ENCODE measurements at regions not wholly inside any gene's neighbourhood (a gene's known extent, or its start where the extent isn't known, plus 50 kb on each side); places are given as distances from the start of the nearest gene placed in this dataset.

GRCh38 chr7:124422081-124422480 lies 343.5 kb downstream of the GPR37 start:
- H3K4me3 ChIP-seq (ENCODE audit: low read depth, low read length), result no peak overlapping the region
- no peak for TF ChIP-seq CTCF (IDR thresholded peaks at IDR 0.05; ENCODE audit: low read depth, low read length)

- TF ChIP-seq CTCF (IDR thresholded peaks at IDR 0.05; ENCODE audit: low read depth, low read length), result no peak
- H3K4me3 ChIP-seq (ENCODE audit: low read depth, low read length), result no peak overlapping the region
These were observed 345.2 kb downstream of the GPR37 start for GRCh38 chr7:124420367-124420766.

GRCh38 chr7:124413029-124413428 lies 352.6 kb downstream of the GPR37 start:
- no peak overlapping the region for H3K4me3 ChIP-seq (ENCODE audit: low read depth, low read length)
- TF ChIP-seq CTCF (IDR thresholded peaks at IDR 0.05; ENCODE audit: low read depth, low read length), result no peak

- TF ChIP-seq CTCF (IDR thresholded peaks at IDR 0.05; ENCODE audit: low read depth, low read length), result no peak
- H3K4me3 ChIP-seq (ENCODE audit: low read depth, low read length), result no peak overlapping the region
These were observed 353.1 kb downstream of the GPR37 start for GRCh38 chr7:124412531-124412930.

GRCh38 chr7:124411796-124412195 lies 353.8 kb downstream of the GPR37 start:
- no peak overlapping the region for H3K4me3 ChIP-seq (ENCODE audit: low read depth, low read length)

GRCh38 chr7:124403587-124403986 lies 362.0 kb downstream of the GPR37 start:
- no peak for TF ChIP-seq CTCF (IDR thresholded peaks at IDR 0.05; ENCODE audit: low read depth, low read length)
- H3K4me3 ChIP-seq (ENCODE audit: low read depth, low read length), result no peak overlapping the region

More at GRCh38 chr7:124411796-124412195, 353.8 kb downstream of the GPR37 start:
- no peak for TF ChIP-seq CTCF (IDR thresholded peaks at IDR 0.05; ENCODE audit: low read depth, low read length)

- no peak overlapping the region for H3K4me3 ChIP-seq (ENCODE audit: low read depth, low read length)
- no peak for TF ChIP-seq CTCF (IDR thresholded peaks at IDR 0.05; ENCODE audit: low read depth, low read length)
These were observed 362.5 kb downstream of the GPR37 start for GRCh38 chr7:124403112-124403511.
